Activated naive CD8-positive, alpha-beta T cell treated with anti-CD3 and anti-CD28 coated beads for 36 hours (primary cell): ENCODE measurements at regions not wholly inside any gene's neighbourhood (a gene's known extent, or its start where the extent isn't known, plus 50 kb on each side); places are given as distances from the start of the nearest gene placed in this dataset.
"Not testable (repeated sequence)": the region's sequence is repeated elsewhere in the genome, so short reads cannot be mapped to it uniquely, and the experiment has no call there.

ENCODE experiments used
- DNase-seq: peaks from one replicate; pipeline ENCODE4 v3.0.0; 2021
- H3K27ac Mint-ChIP-seq: one replicate; pipeline ENCODE4 v1.8.0; 2022; ENCODE audit warnings: mild to moderate bottlenecking, moderate library complexity, mixed read lengths
- H3K27me3 Mint-ChIP-seq: one replicate; pipeline ENCODE4 v1.8.0; 2022; ENCODE audit warnings: mild to moderate bottlenecking, mixed read lengths
- H3K36me3 Mint-ChIP-seq: one replicate; pipeline ENCODE4 v1.8.0; 2021; ENCODE audit warnings: mild to moderate bottlenecking, mixed read lengths
- H3K4me1 Mint-ChIP-seq: one replicate; pipeline ENCODE4 v1.8.0; 2021; ENCODE audit warnings: mixed read lengths
- H3K4me3 Mint-ChIP-seq: one replicate; pipeline ENCODE4 v1.8.0; 2022; ENCODE audit warnings: mild to moderate bottlenecking, moderate library complexity, mixed read lengths
- H3K9me3 Mint-ChIP-seq: one replicate; pipeline ENCODE4 v1.8.0; 2022; ENCODE audit warnings: mixed read lengths

GRCh38 chr5:104852099-104852498 lies 1289.5 kb upstream of the NUDT12 start:
- not testable (repeated sequence) for H3K4me1 Mint-ChIP-seq, H3K36me3 Mint-ChIP-seq, H3K4me3 Mint-ChIP-seq, DNase-seq, H3K27me3 Mint-ChIP-seq, H3K27ac Mint-ChIP-seq
- peaks cover 16% of the 10 kb centered on the region for H3K9me3 Mint-ChIP-seq

- Mint-ChIP-seq H3K4me1 (no peaks in the 10 kb centered on the region), H3K4me3 (no peak overlapping the region), H3K27ac (no peak overlapping the region), H3K27me3 (no peaks in the 10 kb centered on the region), H3K36me3 (no peaks in the 10 kb centered on the region), H3K9me3 (peaks cover 3% of the 10 kb centered on the region)
- DNase-seq, result no peak
These were observed 1283.0 kb upstream of the NUDT12 start for GRCh38 chr5:104845541-104845940.

- no peak overlapping the region for H3K27ac Mint-ChIP-seq
- no peak for DNase-seq
- H3K27me3 Mint-ChIP-seq, result no peaks in the 10 kb centered on the region
- no peaks in the 10 kb centered on the region for H3K9me3 Mint-ChIP-seq
- H3K4me3 Mint-ChIP-seq, result no peak overlapping the region
- no peaks in the 10 kb centered on the region for H3K4me1 Mint-ChIP-seq
- H3K36me3 Mint-ChIP-seq, result no peaks in the 10 kb centered on the region
These were observed 1281.2 kb upstream of the NUDT12 start for GRCh38 chr5:104843822-104844221.

- Mint-ChIP-seq H3K9me3 (no peaks in the 10 kb centered on the region), H3K4me1 (no peaks in the 10 kb centered on the region), H3K36me3 (no peaks in the 10 kb centered on the region), H3K27me3 (no peaks in the 10 kb centered on the region), H3K4me3 (no peak overlapping the region), H3K27ac (no peak overlapping the region)
- no peak for DNase-seq
These were observed 1277.7 kb upstream of the NUDT12 start for GRCh38 chr5:104840284-104840683.

- not testable (repeated sequence) for H3K9me3 Mint-ChIP-seq
These were observed 1268.9 kb upstream of the NUDT12 start for GRCh38 chr5:104831515-104831914.

GRCh38 chr5:104821606-104822005 lies 1259.0 kb upstream of the NUDT12 start:
- no peaks in the 10 kb centered on the region for H3K36me3 Mint-ChIP-seq
- H3K27me3 Mint-ChIP-seq, result no peaks in the 10 kb centered on the region
- H3K4me1 Mint-ChIP-seq, result no peaks in the 10 kb centered on the region
- peaks cover 2% of the 10 kb centered on the region for H3K9me3 Mint-ChIP-seq
- no peak for DNase-seq
- H3K4me3 Mint-ChIP-seq, result no peak overlapping the region
- H3K27ac Mint-ChIP-seq, result no peak overlapping the region

More at GRCh38 chr5:104831515-104831914, 1268.9 kb upstream of the NUDT12 start:
- H3K4me3 Mint-ChIP-seq, H3K27me3 Mint-ChIP-seq, H3K4me1 Mint-ChIP-seq, DNase-seq, H3K36me3 Mint-ChIP-seq, H3K27ac Mint-ChIP-seq: not testable (repeated sequence)

GRCh38 chr5:104817127-104817526 lies 1254.5 kb upstream of the NUDT12 start:
- Mint-ChIP-seq H3K27ac (no peak overlapping the region), H3K4me3 (no peak overlapping the region), H3K27me3 (no peaks in the 10 kb centered on the region), H3K9me3 (no peaks in the 10 kb centered on the region), H3K4me1 (no peaks in the 10 kb centered on the region), H3K36me3 (no peaks in the 10 kb centered on the region)
- DNase-seq, result no peak

- Mint-ChIP-seq H3K27ac (no peak overlapping the region), H3K27me3 (no peaks in the 10 kb centered on the region), H3K4me3 (no peak overlapping the region), H3K36me3 (no peaks in the 10 kb centered on the region), H3K9me3 (peaks cover 1% of the 10 kb centered on the region), H3K4me1 (no peaks in the 10 kb centered on the region)
- DNase-seq, result no peak
These were observed 1252.6 kb upstream of the NUDT12 start for GRCh38 chr5:104815212-104815611.

GRCh38 chr5:104800440-104801048 lies 1238.0 kb upstream of the NUDT12 start:
- H3K36me3 Mint-ChIP-seq, result no peaks in the 10 kb centered on the region
- DNase-seq, result no peak
- H3K4me1 Mint-ChIP-seq, result no peaks in the 10 kb centered on the region
- H3K27me3 Mint-ChIP-seq, result no peaks in the 10 kb centered on the region
- H3K27ac Mint-ChIP-seq, result no peak overlapping the region
- H3K9me3 Mint-ChIP-seq, result peaks cover 3% of the 10 kb centered on the region
- no peak overlapping the region for H3K4me3 Mint-ChIP-seq

GRCh38 chr5:104793755-104794080 lies 1231.1 kb upstream of the NUDT12 start:
- no peaks in the 10 kb centered on the region for H3K9me3 Mint-ChIP-seq
- no peak for DNase-seq
- H3K36me3 Mint-ChIP-seq, result no peaks in the 10 kb centered on the region

GRCh38 chr5:104793031-104793754 lies 1230.6 kb upstream of the NUDT12 start:
- no peak overlapping the region for H3K27ac Mint-ChIP-seq
- H3K36me3 Mint-ChIP-seq, result no peaks in the 10 kb centered on the region

More at GRCh38 chr5:104793755-104794080, 1231.1 kb upstream of the NUDT12 start:
- H3K4me3 Mint-ChIP-seq, result no peak overlapping the region
- no peak overlapping the region for H3K27ac Mint-ChIP-seq
- no peaks in the 10 kb centered on the region for H3K4me1 Mint-ChIP-seq
- H3K27me3 Mint-ChIP-seq, result no peaks in the 10 kb centered on the region

GRCh38 chr5:104789366-104789765 lies 1226.8 kb upstream of the NUDT12 start:
- no peaks in the 10 kb centered on the region for H3K4me1 Mint-ChIP-seq
- H3K36me3 Mint-ChIP-seq, result no peaks in the 10 kb centered on the region
- H3K4me3 Mint-ChIP-seq, result no peak overlapping the region
- H3K27me3 Mint-ChIP-seq, result no peaks in the 10 kb centered on the region
- H3K27ac Mint-ChIP-seq, result no peak overlapping the region
- H3K9me3 Mint-ChIP-seq, result peaks cover 7% of the 10 kb centered on the region
- DNase-seq, result no peak

More at GRCh38 chr5:104793031-104793754, 1230.6 kb upstream of the NUDT12 start:
- H3K4me1 Mint-ChIP-seq, result no peaks in the 10 kb centered on the region
- DNase-seq, result no peak
- no peaks in the 10 kb centered on the region for H3K27me3 Mint-ChIP-seq
- H3K9me3 Mint-ChIP-seq, result no peaks in the 10 kb centered on the region
- H3K4me3 Mint-ChIP-seq, result no peak overlapping the region

GRCh38 chr5:104785097-104785496 lies 1222.5 kb upstream of the NUDT12 start:
- Mint-ChIP-seq H3K4me3 (no peak overlapping the region), H3K36me3 (no peaks in the 10 kb centered on the region), H3K4me1 (no peaks in the 10 kb centered on the region), H3K9me3 (peaks cover 10% of the 10 kb centered on the region), H3K27me3 (no peaks in the 10 kb centered on the region), H3K27ac (no peak overlapping the region)
- DNase-seq, result no peak

GRCh38 chr5:104774372-104774771 lies 1211.8 kb upstream of the NUDT12 start:
- no peak for DNase-seq
- Mint-ChIP-seq H3K36me3 (no peaks in the 10 kb centered on the region), H3K4me3 (no peak overlapping the region), H3K27ac (no peak overlapping the region), H3K4me1 (no peaks in the 10 kb centered on the region), H3K9me3 (peaks cover 5% of the 10 kb centered on the region), H3K27me3 (no peaks in the 10 kb centered on the region)

GRCh38 chr5:104764197-104764596 lies 1201.6 kb upstream of the NUDT12 start:
- no peak overlapping the region for H3K4me3 Mint-ChIP-seq
- no peaks in the 10 kb centered on the region for H3K27me3 Mint-ChIP-seq
- H3K9me3 Mint-ChIP-seq, result peaks cover 2% of the 10 kb centered on the region
- no peak overlapping the region for H3K27ac Mint-ChIP-seq
- H3K4me1 Mint-ChIP-seq, result no peaks in the 10 kb centered on the region
- no peak for DNase-seq
- no peaks in the 10 kb centered on the region for H3K36me3 Mint-ChIP-seq

- H3K27ac Mint-ChIP-seq, result no peak overlapping the region
- H3K36me3 Mint-ChIP-seq, result no peaks in the 10 kb centered on the region
- H3K4me1 Mint-ChIP-seq, result no peaks in the 10 kb centered on the region
- DNase-seq, result no peak
- peaks cover 4% of the 10 kb centered on the region for H3K9me3 Mint-ChIP-seq
- no peak overlapping the region for H3K4me3 Mint-ChIP-seq
- H3K27me3 Mint-ChIP-seq, result no peaks in the 10 kb centered on the region
These were observed 1200.6 kb upstream of the NUDT12 start for GRCh38 chr5:104763216-104763615.
